ENCODE measurements at regions not wholly inside any gene's neighbourhood (a gene's known extent, or its start where the extent isn't known, plus 50 kb on each side); places are given as distances from the start of the nearest gene placed in this dataset.

DNA sequence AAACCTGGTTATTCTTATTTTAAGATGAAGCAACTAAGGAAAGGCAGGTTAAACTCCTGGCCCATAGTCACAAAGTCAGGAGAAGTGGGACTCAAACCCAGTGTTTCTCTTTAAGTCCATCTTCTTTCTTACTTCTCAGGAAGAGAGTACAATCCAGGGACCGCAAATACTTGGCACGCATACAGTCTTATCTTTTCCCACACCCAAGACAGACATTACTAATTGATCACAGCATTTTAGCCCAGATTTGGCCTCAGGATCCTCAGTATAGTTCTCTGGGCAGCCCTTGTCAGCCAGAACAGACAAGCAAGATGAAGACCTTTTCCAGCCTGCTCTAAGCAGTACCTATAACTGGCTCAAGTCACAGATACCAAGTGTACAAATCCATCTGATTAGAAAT, 125.5 kb upstream of the RAI14 start:
- H3K27me3 Mint-ChIP-seq (ENCODE audit: low read depth) = no peaks in the 10 kb centered on the region
- DNase-seq (ENCODE audit: low spot score) (no peak), ATAC-seq (no peak)
- H3K4me3 Mint-ChIP-seq = no peak overlapping the region
- H3K36me3 Mint-ChIP-seq = no peaks in the 10 kb centered on the region
- POLR2A ChIA-PET = no interaction called here
- peaks cover 13% of the 10 kb centered on the region for H3K4me1 Mint-ChIP-seq
- TF ChIP-seq, protein P1, sequence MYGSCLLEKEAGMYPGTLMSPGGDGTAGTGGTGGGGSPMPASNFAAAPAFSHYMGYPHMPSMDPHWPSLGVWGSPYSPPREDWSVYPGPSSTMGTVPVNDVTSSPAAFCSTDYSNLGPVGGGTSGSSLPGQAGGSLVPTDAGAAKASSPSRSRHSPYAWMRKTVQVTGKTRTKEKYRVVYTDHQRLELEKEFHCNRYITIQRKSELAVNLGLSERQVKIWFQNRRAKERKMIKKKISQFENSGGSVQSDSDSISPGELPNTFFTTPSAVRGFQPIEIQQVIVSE (CRISPR knock-in tag; IDR thresholded peaks at IDR 0.05; ENCODE audit: borderline replicate concordance) = no peak
- TF ChIP-seq RORB (CRISPR knock-in tag; IDR thresholded peaks at IDR 0.05) (no peak), ETV6 (CRISPR knock-in tag; IDR thresholded peaks at IDR 0.05) (no peak), TCF7 (CRISPR knock-in tag; IDR thresholded peaks at IDR 0.05; ENCODE audit: low read depth) (no peak), SMAD4 (CRISPR knock-in tag; IDR thresholded peaks at IDR 0.05) (no peak), HMGA2 (CRISPR knock-in tag; IDR thresholded peaks at IDR 0.05) (no peak)
- H3K9me3 Mint-ChIP-seq = no peaks in the 10 kb centered on the region
- no peak overlapping the region for H3K27ac Mint-ChIP-seq
- CTCF ChIA-PET = interaction anchor here (0.6 kb wide), 2 partner anchors 12 to 71 kb away, joined by 4 read pairs; no protein-coding TSS in a partner anchor

DNA sequence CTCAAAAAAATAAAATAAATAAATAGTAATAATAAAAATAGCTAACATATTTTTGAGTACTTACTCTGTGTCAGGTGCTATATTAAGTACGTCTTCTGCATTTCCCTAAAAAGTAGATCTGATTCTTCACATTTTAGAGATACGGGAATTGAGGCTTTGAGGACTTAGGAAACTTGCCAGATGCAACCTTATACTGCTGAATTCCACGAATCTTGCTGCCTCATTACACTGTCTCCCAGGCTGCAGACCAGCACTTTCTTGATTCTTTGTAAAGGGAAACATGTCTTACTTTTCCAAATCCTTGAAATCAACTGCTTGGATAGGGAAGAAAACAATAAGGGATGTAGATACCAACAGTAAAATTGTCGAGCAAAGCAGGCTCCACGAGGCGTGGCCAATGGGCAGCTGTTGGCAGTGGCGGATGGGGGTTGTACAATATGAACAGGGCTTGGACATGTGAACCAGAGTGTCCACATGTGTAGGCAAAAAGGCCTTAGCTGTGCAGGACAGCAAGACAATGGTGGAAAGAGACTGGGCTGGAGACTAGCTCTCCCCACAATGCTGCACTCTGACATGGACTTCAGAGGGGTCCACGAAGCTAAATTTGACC, 124.3 kb upstream of the RAI14 start:
- Mint-ChIP-seq H3K27ac (no peak overlapping the region), H3K4me1 (peaks cover 20% of the 10 kb centered on the region), H3K9me3 (no peaks in the 10 kb centered on the region), H3K27me3 (ENCODE audit: low read depth) (no peaks in the 10 kb centered on the region), H3K4me3 (no peak overlapping the region), H3K36me3 (no peaks in the 10 kb centered on the region)
- ChIA-PET CTCF (no interaction called here), POLR2A (no interaction called here)
- no peak for TF ChIP-seq USF2 (CRISPR knock-in tag; IDR thresholded peaks at IDR 0.05)
- TF ChIP-seq SMAD3 (CRISPR knock-in tag; IDR thresholded peaks at IDR 0.05; ENCODE audit: borderline replicate concordance) = no peak
- TF ChIP-seq, protein P2, sequence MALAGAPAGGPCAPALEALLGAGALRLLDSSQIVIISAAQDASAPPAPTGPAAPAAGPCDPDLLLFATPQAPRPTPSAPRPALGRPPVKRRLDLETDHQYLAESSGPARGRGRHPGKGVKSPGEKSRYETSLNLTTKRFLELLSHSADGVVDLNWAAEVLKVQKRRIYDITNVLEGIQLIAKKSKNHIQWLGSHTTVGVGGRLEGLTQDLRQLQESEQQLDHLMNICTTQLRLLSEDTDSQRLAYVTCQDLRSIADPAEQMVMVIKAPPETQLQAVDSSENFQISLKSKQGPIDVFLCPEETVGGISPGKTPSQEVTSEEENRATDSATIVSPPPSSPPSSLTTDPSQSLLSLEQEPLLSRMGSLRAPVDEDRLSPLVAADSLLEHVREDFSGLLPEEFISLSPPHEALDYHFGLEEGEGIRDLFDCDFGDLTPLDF (CRISPR knock-in tag; IDR thresholded peaks at IDR 0.05) = no peak
- TF ChIP-seq JAZF1 (CRISPR knock-in tag; IDR thresholded peaks at IDR 0.05) = no peak
- TF ChIP-seq, protein P3, sequence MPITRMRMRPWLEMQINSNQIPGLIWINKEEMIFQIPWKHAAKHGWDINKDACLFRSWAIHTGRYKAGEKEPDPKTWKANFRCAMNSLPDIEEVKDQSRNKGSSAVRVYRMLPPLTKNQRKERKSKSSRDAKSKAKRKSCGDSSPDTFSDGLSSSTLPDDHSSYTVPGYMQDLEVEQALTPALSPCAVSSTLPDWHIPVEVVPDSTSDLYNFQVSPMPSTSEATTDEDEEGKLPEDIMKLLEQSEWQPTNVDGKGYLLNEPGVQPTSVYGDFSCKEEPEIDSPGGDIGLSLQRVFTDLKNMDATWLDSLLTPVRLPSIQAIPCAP (CRISPR knock-in tag; IDR thresholded peaks at IDR 0.05) = no peak
- TF ChIP-seq, protein P4, sequence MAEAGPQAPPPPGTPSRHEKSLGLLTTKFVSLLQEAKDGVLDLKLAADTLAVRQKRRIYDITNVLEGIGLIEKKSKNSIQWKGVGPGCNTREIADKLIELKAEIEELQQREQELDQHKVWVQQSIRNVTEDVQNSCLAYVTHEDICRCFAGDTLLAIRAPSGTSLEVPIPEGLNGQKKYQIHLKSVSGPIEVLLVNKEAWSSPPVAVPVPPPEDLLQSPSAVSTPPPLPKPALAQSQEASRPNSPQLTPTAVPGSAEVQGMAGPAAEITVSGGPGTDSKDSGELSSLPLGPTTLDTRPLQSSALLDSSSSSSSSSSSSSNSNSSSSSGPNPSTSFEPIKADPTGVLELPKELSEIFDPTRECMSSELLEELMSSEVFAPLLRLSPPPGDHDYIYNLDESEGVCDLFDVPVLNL (CRISPR knock-in tag; IDR thresholded peaks at IDR 0.05; ENCODE audit: borderline replicate concordance, low read depth) = no peak
- no peak for TF ChIP-seq FOXP1 (CRISPR knock-in tag; IDR thresholded peaks at IDR 0.05; ENCODE audit: borderline replicate concordance)
- TF ChIP-seq ZNF317 (CRISPR knock-in tag; IDR thresholded peaks at IDR 0.05; ENCODE audit: borderline replicate concordance, low read depth) = no peak
- TF ChIP-seq ZBTB43 (CRISPR knock-in tag; IDR thresholded peaks at IDR 0.05) = no peak
- no peak for TF ChIP-seq NFE2L1 (CRISPR knock-in tag; IDR thresholded peaks at IDR 0.05)
- TF ChIP-seq ATF1 (CRISPR knock-in tag; IDR thresholded peaks at IDR 0.05) = no peak
- TF ChIP-seq, protein P5, sequence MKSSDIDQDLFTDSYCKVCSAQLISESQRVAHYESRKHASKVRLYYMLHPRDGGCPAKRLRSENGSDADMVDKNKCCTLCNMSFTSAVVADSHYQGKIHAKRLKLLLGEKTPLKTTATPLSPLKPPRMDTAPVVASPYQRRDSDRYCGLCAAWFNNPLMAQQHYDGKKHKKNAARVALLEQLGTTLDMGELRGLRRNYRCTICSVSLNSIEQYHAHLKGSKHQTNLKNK (CRISPR knock-in tag; IDR thresholded peaks at IDR 0.05) = no peak
- no peak for TF ChIP-seq NFYB (CRISPR knock-in tag; conservative IDR thresholded peaks at IDR 0.05; ENCODE audit: low read depth)
- TF ChIP-seq ETV6 (CRISPR knock-in tag; IDR thresholded peaks at IDR 0.05) = no peak
- TF ChIP-seq NR2C2 (CRISPR knock-in tag; IDR thresholded peaks at IDR 0.05) = no peak
- TF ChIP-seq GRHL2 (CRISPR knock-in tag; IDR thresholded peaks at IDR 0.05; ENCODE audit: insufficient replicate concordance, severe bottlenecking) = no peak
- TF ChIP-seq ZNF416 (CRISPR knock-in tag; IDR thresholded peaks at IDR 0.05) = no peak
- TF ChIP-seq, protein P6, sequence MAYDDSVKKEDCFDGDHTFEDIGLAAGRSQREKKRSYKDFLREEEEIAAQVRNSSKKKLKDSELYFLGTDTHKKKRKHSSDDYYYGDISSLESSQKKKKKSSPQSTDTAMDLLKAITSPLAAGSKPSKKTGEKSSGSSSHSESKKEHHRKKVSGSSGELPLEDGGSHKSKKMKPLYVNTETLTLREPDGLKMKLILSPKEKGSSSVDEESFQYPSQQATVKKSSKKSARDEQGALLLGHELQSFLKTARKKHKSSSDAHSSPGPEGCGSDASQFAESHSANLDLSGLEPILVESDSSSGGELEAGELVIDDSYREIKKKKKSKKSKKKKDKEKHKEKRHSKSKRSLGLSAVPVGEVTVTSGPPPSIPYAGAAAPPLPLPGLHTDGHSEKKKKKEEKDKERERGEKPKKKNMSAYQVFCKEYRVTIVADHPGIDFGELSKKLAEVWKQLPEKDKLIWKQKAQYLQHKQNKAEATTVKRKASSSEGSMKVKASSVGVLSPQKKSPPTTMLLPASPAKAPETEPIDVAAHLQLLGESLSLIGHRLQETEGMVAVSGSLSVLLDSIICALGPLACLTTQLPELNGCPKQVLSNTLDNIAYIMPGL (CRISPR knock-in tag; IDR thresholded peaks at IDR 0.05) = no peak
- no peak for TF ChIP-seq RELA (CRISPR knock-in tag; IDR thresholded peaks at IDR 0.05; ENCODE audit: borderline replicate concordance)
- TF ChIP-seq ZNF671 (CRISPR knock-in tag; IDR thresholded peaks at IDR 0.05) = no peak
- ATAC-seq (no peak), DNase-seq (ENCODE audit: low spot score) (no peak)
